K562 (cell line): ENCODE measurements at regions not wholly inside any gene's neighbourhood (a gene's known extent, or its start where the extent isn't known, plus 50 kb on each side); places are given as distances from the start of the nearest gene placed in this dataset.

Experiments used
- CBX8 ChIP-seq: fragments of 200-600 bp; sonication (generic); IDR thresholded peaks from 2 replicates; pipeline ENCODE4 v1.6.1; 2012; ENCODE audit warnings: borderline replicate concordance, mixed run types, low read depth, mild to moderate bottlenecking, moderate library complexity, mixed read lengths, low read length, control low read depth, inconsistent platforms; ENCODE audit not compliant: poor library complexity, severe bottlenecking; ENCODE audit errors: extremely low read depth
- FOXJ3 ChIP-seq: sonication (generic); formaldehyde crosslinking; IDR thresholded peaks from 2 replicates; pipeline ENCODE4 v1.4.0; 2020; ENCODE audit warnings: mild to moderate bottlenecking, missing genetic modification reagents
- TF ChIP-seq, protein P1 (sequence below): IDR thresholded peaks from 2 replicates; pipeline ENCODE4 v1.6.1; 2011; ENCODE audit warnings: borderline replicate concordance, low read depth, mild to moderate bottlenecking, moderate library complexity, low read length; ENCODE audit not compliant: insufficient read depth, poor library complexity, severe bottlenecking

DNA sequence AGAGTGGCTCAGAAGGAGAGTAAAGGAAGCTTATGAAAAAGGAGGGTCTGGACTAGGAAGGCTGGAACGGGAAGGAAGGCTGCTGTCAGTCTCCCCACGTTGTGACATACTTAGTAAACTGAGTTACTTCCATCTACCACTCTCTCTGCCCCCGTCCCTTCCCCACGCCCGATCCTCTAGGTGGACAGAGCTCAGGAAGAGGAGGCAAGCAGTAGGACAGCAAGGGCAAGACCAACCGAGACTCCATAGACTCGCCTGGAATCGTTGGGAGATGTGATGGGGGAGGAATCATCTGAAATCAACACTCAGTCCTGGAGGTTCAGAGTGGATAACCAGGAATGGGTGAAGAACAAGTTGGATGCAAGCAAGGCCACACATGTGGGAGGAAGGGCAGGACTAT lies 240.7 kb downstream of the BUD13 start:
- no peak for TF ChIP-seq CBX8
- TF ChIP-seq, protein P1, sequence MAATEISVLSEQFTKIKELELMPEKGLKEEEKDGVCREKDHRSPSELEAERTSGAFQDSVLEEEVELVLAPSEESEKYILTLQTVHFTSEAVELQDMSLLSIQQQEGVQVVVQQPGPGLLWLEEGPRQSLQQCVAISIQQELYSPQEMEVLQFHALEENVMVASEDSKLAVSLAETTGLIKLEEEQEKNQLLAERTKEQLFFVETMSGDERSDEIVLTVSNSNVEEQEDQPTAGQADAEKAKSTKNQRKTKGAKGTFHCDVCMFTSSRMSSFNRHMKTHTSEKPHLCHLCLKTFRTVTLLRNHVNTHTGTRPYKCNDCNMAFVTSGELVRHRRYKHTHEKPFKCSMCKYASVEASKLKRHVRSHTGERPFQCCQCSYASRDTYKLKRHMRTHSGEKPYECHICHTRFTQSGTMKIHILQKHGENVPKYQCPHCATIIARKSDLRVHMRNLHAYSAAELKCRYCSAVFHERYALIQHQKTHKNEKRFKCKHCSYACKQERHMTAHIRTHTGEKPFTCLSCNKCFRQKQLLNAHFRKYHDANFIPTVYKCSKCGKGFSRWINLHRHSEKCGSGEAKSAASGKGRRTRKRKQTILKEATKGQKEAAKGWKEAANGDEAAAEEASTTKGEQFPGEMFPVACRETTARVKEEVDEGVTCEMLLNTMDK, result no peak
- TF ChIP-seq FOXJ3 (CRISPR knock-in tag), result no peak
